ENCODE measurements at regions not wholly inside any gene's neighbourhood (a gene's known extent, or its start where the extent isn't known, plus 50 kb on each side); places are given as distances from the start of the nearest gene placed in this dataset.
"Not testable (repeated sequence)": the region's sequence is repeated elsewhere in the genome, so short reads cannot be mapped to it uniquely, and the experiment has no call there.

DNA sequence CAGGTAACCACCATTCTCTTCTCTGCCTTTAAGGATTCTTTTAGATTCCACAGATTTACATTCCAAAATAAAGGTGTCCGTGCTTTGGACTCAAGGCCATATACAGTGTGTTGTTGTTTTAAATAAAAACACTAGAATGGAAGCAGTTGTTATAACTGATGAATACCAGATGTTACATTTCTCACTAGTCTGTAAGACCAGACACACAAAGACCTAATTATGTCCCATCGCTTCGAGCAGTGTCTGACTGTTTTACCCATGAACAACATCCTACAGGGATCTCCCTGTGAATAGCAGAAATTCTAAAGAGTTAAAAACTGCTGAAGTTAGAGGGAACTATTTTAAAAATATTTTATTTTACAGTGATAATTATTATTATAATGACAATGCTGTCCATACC is 574.7 kb upstream of the ZP4 start:
- DNase-seq (ENCODE audit: low read depth): no peak

DNA sequence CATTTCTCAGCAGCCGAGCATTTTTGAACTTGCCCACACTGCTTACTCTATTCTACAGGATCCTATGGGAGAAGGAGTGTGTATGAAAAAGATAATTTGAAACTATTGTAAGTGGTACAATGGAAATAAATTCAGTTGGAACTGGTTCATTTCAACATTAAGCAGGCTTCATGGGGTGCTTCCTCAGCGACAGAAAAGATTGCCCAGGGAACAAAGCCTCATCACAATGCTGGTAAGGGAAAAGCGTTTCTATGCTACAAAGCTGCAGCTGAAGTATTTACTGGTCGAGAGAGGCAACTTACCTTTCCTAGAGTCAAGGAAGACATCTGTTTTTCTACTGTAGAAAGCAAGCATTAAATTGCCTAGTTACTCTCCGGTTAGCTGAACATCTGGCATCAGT is 568.2 kb upstream of the ZP4 start:
- no peak for DNase-seq (ENCODE audit: low read depth)

DNA sequence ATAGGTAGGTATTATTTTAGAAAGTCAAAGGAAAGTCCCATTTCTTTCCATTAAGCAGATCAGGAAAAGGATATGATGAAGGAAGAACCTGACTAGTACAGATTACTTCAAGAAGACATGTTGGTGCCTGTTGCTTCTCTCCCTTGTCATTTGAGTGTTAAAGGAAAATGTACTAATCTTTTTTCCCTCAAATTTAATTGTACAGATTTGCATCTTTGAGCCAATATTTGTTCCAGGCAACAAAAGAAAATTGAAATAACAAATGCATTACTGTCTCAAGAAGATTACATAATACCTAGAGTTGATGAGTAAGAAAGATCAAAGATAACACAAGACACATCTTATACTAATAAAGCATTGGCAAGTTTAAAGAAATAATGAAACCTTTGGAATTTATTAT is 566.9 kb upstream of the ZP4 start:
- DNase-seq (ENCODE audit: low read depth): no peak

DNA sequence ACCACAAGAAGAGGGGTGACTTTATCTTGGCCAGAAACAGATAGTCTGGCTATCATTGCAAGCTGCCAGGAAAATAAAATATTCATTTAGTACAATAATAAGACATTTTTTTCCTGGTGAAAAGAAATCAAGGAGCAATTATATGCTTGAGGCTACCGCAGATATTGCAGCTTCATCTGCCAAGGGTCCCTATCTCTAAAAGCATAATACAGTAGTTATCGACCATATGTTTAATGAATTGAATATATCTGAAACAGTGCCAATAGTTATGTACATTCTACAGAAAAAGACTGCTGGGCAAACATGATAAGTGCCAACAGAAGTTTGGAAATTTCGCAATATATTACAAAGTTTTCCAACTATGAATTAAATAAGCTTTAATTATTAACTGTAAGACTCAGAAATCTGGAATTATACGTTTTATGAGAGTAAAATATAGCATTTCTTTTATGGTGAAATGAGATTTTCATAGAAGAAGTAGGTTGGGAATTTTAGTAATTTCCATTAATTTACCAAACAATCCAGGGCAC is 561.1 kb upstream of the ZP4 start:
- DNase-seq (ENCODE audit: low read depth): no peak

DNA sequence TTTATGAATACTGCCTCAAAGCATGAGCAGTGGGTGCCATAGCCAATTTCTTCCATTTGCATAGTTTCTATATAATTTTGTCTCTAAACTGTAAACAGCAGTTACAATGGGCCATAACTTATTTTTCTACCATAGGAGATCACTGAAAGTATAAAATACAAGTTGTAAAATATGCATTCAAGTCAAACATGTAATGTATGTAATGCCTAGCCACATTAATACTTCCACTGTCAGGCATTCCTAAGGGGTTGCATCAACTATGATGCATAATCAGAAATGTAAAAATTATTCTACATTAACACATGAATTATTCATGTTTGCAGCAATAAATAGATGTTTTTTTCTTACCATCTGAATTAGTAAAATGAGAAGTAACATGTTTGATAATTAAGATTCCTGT is 560.3 kb upstream of the ZP4 start:
- DNase-seq (ENCODE audit: low read depth): no peak

DNA sequence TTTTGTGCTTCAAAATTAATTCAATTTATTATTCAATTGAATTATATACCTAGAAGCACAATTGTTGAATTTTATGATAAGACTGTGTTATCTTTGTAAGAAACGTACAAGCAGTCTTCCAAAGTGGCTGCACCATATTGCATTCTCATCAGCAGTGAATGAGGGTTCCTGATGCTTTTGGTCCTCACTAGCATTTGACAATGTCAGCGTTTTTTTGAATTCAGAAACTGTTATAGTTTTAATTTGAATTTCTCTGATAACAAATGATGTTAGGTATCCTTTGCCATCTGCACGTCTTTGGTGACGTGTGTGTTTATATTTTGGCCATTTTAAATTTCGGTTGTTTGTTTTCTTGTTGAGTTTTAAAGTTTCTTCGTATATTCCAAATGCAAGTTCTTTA is 553.0 kb upstream of the ZP4 start:
- DNase-seq (ENCODE audit: low read depth): no peak

DNA sequence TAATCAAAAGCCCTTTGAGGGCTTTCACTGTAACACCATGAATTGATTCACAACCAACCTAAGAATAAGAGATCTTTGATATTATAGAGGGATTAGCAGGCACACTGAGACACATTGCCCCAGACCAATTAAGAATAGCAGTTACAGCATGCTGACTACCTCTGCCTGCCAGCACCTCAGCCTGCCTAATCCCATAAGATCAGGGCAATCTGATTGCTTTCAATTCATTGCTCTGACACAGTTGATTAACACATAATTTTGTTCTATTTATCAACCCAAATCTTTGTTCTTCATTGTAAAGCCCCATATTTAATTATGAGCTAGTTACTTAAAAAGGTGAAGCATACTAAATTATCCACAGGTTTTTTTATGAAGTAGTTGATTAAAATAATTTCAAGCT is 548.8 kb upstream of the ZP4 start:
- DNase-seq (ENCODE audit: low read depth): no peak

DNA sequence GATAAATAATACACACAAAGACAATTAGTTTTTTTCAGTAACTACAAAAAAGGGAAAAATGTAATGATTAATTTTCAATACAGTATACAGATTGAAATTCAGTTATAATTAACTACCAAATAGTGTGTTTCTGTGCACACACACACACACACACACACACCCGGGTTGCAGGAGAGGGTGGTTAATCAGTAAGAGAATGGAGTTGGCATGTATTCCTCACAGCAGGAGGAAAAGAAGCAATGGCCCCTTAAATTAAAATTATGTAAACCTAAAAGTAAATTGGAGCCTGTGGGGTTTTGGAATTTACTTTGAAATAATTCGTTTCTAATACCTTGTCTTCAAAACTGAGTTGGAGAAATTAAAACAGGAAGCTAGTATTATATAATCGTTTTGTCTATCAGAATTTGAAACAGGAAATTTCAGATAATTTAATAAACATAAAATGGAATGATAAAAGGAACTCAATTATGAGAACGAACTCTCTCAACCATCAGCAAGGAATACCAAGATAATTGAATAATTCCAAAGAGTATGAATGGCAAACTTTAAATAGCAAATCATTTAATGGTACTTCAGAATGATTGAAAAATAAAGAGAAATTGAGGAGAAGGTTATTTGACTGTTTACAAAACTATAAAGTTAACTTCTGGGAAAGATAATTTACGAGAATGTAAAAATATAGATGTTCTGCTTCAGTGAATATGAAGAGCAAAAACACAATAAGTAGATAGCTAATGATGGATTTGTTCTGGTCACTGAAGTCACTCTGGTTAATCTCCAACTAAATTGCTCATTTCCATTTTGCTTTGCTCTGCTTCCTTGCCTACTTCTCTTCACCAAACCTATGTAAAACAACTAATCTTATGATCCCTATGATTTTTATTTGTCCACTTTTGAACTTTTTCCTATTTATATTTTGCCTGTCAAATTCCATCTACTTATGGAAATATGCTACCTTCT is 547.9 kb upstream of the ZP4 start:
- no peak for DNase-seq (ENCODE audit: low read depth)

DNA sequence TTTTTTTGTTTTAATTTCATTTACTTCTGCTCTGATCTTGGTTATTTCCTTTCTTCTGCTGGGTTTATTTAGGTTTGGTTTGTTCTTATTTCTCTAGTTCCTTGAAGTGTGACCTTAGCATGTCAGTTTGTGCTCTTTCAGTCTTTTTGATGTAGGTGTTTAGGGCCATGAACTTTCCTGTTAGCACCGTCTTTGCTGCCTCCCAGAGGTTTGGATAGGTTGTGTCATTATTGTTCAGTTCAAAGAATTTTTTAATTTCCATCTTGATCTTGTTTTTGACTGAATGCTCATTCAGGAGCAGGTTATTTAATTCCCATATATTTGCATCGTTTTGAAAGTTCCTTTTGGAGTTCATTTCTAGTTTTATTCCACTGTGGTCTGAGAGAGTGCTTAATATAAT is 539.0 kb upstream of the ZP4 start:
- peak; percentile 31 for DNase-seq (ENCODE audit: low read depth)

DNA sequence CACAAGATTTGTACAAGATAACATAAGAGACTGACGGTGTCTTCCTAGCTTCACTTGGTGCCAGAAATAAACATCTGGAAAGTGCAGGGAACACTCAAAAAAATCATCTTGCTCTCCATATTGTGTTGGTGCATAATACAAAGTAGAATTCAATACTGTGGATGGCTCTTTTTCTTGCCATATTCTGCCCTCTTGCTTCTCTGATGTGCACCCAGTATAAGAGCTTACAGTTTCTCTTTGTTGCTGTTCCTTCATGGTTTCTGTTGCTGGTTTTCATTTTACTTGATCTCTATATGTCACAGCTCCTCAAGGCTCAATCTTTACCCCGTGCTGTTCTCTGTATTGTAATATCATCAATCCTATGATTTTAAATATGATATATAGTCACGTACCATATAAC is 528.5 kb upstream of the ZP4 start:
- DNase-seq (ENCODE audit: low read depth): no peak

DNA sequence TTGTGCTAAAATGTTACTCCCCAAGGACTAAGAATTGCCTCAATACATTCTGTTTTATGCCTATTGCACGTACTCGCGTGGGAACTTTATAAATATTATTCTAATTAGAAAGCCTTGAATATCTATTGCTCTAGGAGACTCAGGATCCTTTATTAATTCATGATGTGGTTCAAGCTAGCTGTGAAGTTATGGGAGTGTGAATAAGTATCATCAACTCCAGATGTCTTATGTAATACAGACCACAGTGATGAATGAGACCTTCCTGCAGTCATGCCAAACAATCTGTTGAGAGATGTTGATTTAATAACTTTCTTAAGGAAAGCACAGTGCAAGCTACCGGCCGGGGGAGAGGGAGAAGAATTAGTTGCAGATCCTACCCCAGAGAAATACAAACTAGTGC is 519.2 kb upstream of the ZP4 start:
- DNase-seq (ENCODE audit: low read depth): peak; percentile 52

DNA sequence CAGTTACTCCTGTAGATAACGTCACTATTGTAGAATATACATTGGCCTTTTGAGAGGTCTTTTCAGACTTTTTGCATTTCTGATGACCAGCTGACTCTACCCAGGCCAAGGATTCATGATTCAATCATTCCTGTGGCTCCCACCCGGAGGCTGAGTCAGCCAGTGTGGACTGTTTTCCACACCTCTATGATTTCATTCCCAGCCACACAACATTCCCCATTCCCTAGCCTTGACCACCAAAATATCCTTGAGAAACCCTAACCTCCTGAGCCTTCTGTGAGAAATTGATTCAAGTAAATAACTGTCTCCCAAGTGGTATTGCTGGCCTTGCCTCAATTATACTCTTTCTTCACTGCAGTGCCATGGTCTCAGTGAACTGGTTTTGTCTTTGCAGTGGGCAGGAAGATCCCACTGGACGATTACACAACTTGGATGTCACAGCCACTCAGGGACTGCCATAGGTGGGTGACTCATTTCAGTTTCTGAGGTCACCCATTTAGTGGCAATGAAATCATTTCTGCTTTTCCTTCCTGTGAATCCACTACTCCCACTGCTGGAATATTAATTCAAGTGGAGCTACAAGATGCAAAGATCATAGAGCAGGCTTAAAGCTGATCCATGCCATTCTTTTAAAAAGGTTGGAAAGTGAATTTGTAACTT is 518.6 kb upstream of the ZP4 start:
- peak; percentile 94 for DNase-seq (ENCODE audit: low read depth)

DNA sequence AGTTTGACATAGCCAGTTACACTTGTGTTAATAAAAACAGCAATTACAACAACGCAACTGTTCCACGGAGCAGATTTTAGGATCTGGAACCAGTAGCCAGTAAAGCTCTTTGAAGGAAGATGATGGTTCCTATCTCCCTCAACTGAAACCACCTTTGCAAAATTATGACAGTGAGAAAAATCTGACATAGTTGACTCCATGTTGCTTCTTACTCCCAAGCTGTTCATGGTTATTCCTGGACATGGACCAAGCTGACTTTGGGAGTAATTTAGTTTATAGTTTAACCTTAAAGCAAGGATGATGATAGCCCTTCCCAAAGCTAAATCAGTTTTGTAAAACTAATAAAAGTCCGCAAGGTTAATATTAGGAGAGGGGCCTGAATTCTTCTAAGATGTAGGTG is 518.0 kb upstream of the ZP4 start:
- no peak for DNase-seq (ENCODE audit: low read depth)

DNA sequence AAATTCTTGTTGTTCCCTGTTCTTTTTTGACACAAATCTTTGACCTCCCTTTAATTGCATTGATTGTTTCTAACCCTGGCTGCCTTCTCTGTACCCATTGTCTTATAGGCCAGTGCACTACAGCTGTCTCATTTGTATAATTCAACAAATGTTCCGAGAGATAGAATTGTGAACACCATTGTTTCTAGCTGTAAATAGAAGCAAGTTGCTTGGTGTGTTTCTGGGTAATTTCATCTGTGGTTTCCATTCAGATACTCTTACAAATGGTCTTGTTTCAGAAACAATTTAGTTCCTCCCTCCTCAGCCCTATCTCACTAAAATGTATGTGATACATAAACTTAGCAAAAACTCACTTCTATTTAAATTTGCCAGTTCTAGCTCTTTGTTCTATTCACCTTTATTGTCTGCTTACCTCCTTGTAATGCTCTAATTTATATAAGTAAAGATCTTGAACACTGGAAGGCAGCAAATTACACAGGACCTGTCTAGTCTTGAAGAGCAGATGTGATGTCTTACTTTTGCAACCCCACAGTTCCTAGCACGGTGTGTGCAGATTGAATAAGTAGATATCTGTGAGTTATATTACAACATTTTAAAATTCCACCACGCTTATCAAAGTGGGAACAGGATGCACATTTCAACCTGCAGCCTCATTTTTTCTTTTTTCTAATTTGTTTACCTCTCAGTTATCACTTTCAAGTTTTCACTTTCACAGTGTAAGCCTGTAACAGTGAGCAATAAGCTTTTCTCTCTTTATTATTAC is 515.6 kb upstream of the ZP4 start:
- no peak for DNase-seq (ENCODE audit: low read depth)

DNA sequence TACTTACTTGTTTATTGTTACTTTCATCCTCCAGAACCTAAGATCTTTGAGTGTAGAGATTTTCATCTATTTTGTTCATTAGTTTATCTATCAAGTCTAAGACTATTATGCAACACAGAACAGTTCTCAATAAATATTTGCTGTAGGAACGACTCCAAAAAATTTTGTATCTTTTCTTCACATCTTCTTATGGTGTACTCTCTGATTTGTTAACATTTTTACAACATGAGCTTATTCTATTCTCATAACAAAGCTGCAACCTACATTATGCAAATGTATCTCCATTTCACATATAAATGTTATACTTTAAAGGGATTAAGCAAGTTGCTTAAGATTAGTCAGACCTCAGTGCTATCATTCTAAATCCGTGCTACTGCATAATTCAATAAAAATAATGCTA is 514.2 kb upstream of the ZP4 start:
- DNase-seq (ENCODE audit: low read depth): no peak

DNA sequence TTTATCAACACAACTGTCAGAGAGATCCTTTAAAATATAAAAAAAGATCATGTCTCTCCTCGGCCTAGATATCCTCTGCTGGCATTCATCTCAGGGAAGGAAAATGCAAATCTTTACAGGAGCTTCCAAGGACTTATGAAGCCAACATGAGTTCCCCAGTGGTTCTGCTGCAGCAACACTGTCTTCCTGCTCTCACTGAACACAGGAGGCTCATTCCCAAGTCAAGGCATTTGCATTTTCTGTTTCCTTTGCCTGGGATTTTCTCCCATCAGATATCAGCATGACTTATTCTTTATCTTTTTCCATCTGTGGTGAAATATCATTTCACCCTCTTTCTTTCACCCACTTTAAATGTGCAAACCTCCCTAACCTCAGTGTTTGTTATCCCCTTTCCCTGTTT is 513.8 kb upstream of the ZP4 start:
- DNase-seq (ENCODE audit: low read depth): no peak

DNA sequence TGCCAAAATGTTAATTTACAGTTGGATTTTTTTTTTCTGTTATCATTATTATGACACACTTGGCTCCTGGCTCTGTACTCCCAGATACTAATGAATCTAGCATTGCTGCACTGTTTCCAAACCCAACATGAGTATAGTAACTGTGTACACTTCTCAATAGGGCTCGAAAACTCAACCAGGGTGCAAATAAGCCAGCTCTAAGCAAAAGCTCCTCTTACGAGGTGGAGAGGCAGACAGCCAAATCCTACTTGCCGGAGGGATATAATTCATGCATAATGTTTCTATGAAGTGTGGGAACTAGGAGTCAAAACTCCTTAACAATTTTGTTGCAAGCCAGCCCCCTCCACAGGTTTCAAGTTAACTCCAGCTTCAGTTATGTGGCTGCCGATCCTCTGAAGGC is 510.4 kb upstream of the ZP4 start:
- no peak for DNase-seq (ENCODE audit: low read depth)

DNA sequence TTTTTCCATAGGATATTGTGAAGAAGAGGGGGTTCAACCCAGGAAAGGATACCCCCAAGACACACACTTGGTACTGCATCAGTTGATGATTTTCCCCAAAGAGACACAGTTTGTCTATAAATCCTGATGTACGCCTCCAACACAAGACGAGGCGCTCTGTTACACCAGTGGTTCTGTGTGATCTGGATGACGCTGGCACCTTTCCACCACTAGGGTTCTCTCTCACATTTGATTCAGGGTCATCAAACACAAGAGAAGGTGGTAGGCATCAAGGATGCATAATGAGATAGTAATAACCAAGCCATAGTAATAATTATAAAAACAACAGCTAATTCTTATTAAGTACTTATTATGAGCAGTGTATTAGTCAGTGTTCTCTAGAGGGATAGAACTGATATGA is 508.8 kb upstream of the ZP4 start:
- DNase-seq (ENCODE audit: low read depth): no peak

DNA sequence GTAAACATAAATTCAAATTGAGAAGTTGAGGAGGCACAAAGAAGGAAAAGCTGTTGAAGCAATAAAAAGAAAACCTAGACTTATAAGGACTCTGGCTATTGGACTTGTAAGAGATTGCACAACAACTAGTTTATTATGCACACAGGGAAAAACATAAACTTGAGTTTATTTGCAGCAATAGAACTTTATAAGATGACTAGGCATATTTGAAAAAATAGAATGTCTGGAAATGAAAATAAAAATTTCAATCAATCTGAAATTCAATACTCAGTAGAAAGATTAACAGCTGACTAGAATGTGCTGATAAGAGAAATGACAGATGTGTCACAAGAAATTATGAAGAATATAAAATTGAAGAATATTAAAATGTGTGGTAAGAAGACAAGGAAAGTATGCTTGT is 505.4 kb upstream of the ZP4 start:
- DNase-seq (ENCODE audit: low read depth): no peak

DNA sequence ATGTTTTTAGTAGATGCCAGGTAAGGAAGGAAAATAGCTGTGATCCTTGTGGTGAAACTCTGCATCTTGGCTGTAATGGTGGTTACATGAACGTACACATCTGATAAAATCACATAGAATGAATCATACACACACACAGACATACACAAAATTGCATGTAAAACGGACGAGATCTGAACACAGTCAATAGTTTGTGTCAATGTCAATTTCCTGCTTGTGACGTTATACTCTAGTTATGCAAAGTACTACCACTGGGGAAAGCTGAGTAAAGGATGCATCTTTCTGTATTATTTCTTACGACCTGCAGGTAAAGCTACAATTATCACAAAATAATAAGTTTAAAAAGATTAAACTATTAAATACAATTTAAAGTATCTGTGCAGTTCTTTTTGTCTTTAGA is 493.7 kb upstream of the ZP4 start:
- no peak for DNase-seq (ENCODE audit: low read depth)

DNA sequence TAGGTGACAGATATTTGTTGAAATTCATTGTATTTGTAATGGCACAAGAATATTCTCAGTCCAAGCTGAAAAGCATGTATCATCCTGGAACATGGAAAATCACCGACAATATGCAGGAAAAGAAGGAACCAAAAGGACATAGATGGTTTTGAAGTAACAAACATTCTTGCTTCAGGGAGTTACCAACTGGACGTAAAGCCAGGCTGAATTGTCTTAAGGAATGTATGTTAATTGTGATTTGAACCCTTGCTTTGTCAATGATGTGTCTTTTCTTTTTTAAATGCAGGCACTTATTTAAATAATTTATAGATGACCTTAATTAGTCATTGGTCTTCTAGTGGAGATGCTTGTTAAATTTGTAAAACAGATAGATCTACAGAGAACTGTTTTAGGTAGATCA is 489.4 kb upstream of the ZP4 start:
- DNase-seq (ENCODE audit: low read depth): no peak

DNA sequence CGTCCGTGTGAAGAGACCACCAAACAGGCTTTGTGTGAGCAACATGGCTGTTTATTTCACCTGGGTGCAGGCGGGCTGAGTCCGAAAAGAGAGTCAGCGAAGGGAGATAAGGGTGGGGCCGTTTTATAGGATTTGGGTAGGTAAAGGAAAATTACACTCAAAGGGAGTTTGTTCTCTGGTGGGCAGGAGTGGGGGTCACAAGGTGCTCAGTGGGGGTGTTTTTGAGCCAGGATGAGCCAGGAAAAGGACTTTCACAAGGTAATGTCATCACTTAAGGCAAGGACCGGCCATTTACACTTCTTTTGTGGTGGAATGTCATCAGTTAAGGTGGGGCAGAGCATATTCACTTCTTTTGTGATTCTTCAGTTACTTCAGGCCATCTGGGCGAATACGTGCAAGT is 488.7 kb upstream of the ZP4 start:
- not testable (repeated sequence) for DNase-seq (ENCODE audit: low read depth)

Data from LHCN-M2 (cell line).